ENCODE measurements at regions not wholly inside any gene's neighbourhood (a gene's known extent, or its start where the extent isn't known, plus 50 kb on each side); places are given as distances from the start of the nearest gene placed in this dataset.
A peak's percentile ranks its signal among the peaks of the same experiment; 100 is the strongest.
"Not testable (repeated sequence)": the region's sequence is repeated elsewhere in the genome, so short reads cannot be mapped to it uniquely, and the experiment has no call there.

- Histone ChIP-seq H3K27ac (no peak overlapping the region), H3K27me3 (replicated peaks) (no peaks in the 10 kb centered on the region), H3K36me3 (no peaks in the 10 kb centered on the region), H3K9me3 (replicated peaks) (no peaks in the 10 kb centered on the region), H3K4me1 (replicated peaks) (no peaks in the 10 kb centered on the region), H3K4me3 (no peak overlapping the region)
- DNase-seq (ENCODE audit: low read depth in 1 of 2, low spot score in 2 of 2), result no peak
Observed at GRCh38 chrY:20643055-20643454, 67.5 kb downstream of the EIF1AY start.

DNA sequence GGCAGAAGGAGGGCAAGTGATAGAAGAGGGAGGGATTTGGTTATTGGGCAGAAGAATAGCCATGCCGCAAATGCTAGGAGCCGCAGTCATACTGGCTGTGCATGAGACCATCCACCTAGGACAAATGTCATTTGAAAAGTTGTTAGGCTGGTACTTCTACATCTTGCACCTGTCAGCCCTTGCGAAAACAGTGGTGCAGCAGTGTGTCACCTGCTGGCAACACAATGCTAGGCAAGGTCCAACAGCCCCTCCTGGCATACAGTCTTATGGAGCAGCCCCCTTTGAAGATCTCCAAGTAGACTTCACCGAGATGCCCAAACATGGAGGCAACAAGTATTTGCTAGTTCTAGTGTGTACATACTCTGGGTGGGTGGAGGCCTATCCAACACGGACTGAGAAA, 72.7 kb downstream of the EIF1AY start:
- H3K27ac ChIP-seq, result no peak overlapping the region
- H3K27me3 ChIP-seq (replicated peaks), result no peaks in the 10 kb centered on the region
- H3K36me3 ChIP-seq, result no peaks in the 10 kb centered on the region
- H3K4me1 ChIP-seq (replicated peaks), result no peaks in the 10 kb centered on the region
- no peak overlapping the region for H3K4me3 ChIP-seq
- no peaks in the 10 kb centered on the region for H3K9me3 ChIP-seq (replicated peaks)
- DNase-seq (ENCODE audit: low read depth in 1 of 2, low spot score in 2 of 2), result peak in 1 of 2 experiments; percentile 1

DNA sequence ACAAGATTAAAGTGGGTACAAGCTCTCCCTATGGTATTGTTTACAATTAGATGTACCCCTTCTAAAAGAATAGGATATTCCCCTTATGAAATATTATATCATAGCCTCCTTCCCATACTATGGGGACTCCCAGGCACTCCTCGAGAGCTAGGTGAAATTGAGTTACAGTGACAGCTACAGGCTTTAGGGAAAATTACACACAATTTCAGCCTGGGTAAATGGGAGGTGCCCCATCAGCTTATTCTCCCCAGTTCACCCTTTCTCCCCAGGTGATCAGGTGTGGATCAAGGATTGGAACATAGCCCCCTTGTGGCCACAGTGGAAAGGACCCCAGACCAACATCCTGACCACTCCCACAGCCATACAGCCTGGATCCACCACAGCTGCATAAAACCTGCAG, 73.3 kb downstream of the EIF1AY start:
- H3K9me3 ChIP-seq (replicated peaks); H3K36me3 ChIP-seq; H3K27ac ChIP-seq; H3K4me3 ChIP-seq; H3K4me1 ChIP-seq (replicated peaks); H3K27me3 ChIP-seq (replicated peaks); DNase-seq (ENCODE audit: low read depth in 1 of 2, low spot score in 2 of 2): not testable (repeated sequence)

- no peaks in the 10 kb centered on the region for H3K9me3 ChIP-seq (replicated peaks)
Observed at GRCh38 chrY:20651481-20651880, 75.9 kb downstream of the EIF1AY start.

GRCh38 chrY:20659450-20659849, 83.9 kb downstream of the EIF1AY start:
- DNase-seq (ENCODE audit: low read depth in 1 of 2, low spot score in 2 of 2), result no peak
- H3K27ac ChIP-seq, result no peak overlapping the region
- no peaks in the 10 kb centered on the region for H3K9me3 ChIP-seq (replicated peaks)
- H3K27me3 ChIP-seq (replicated peaks), result no peaks in the 10 kb centered on the region
- H3K4me3 ChIP-seq, result no peak overlapping the region
- H3K4me1 ChIP-seq (replicated peaks), result no peaks in the 10 kb centered on the region
- no peaks in the 10 kb centered on the region for H3K36me3 ChIP-seq

More at GRCh38 chrY:20651481-20651880, 75.9 kb downstream of the EIF1AY start:
- H3K4me1 ChIP-seq (replicated peaks), result no peaks in the 10 kb centered on the region
- H3K27ac ChIP-seq, result no peak overlapping the region
- DNase-seq (ENCODE audit: low read depth in 1 of 2, low spot score in 2 of 2), result no peak
- no peaks in the 10 kb centered on the region for H3K36me3 ChIP-seq
- H3K4me3 ChIP-seq, result no peak overlapping the region
- no peaks in the 10 kb centered on the region for H3K27me3 ChIP-seq (replicated peaks)

GRCh38 chrY:20662204-20662603, 86.6 kb downstream of the EIF1AY start:
- Histone ChIP-seq H3K27ac (no peak overlapping the region), H3K36me3 (no peaks in the 10 kb centered on the region), H3K4me3 (no peak overlapping the region), H3K27me3 (replicated peaks) (no peaks in the 10 kb centered on the region), H3K9me3 (replicated peaks) (no peaks in the 10 kb centered on the region), H3K4me1 (replicated peaks) (no peaks in the 10 kb centered on the region)
- no peak for DNase-seq (ENCODE audit: low read depth in 1 of 2, low spot score in 2 of 2)

GRCh38 chrY:20664196-20664595, 88.6 kb downstream of the EIF1AY start:
- no peak overlapping the region for H3K27ac ChIP-seq
- no peaks in the 10 kb centered on the region for H3K27me3 ChIP-seq (replicated peaks)
- no peak overlapping the region for H3K4me3 ChIP-seq
- H3K9me3 ChIP-seq (replicated peaks), result no peaks in the 10 kb centered on the region
- no peaks in the 10 kb centered on the region for H3K4me1 ChIP-seq (replicated peaks)
- DNase-seq (ENCODE audit: low read depth in 1 of 2, low spot score in 2 of 2), result no peak
- no peaks in the 10 kb centered on the region for H3K36me3 ChIP-seq

- not testable (repeated sequence) for H3K4me1 ChIP-seq (replicated peaks); H3K36me3 ChIP-seq; H3K27ac ChIP-seq; H3K27me3 ChIP-seq (replicated peaks); DNase-seq (ENCODE audit: low read depth in 1 of 2, low spot score in 2 of 2); H3K9me3 ChIP-seq (replicated peaks); H3K4me3 ChIP-seq
Observed at GRCh38 chrY:20665357-20665756, 89.8 kb downstream of the EIF1AY start.

GRCh38 chrY:20681935-20682334, 74.0 kb upstream of the RPS4Y2 start:
- no peaks in the 10 kb centered on the region for H3K4me1 ChIP-seq (replicated peaks)
- H3K27ac ChIP-seq, result no peak overlapping the region
- no peak for DNase-seq (ENCODE audit: low read depth in 1 of 2, low spot score in 2 of 2)
- H3K4me3 ChIP-seq, result no peak overlapping the region
- H3K36me3 ChIP-seq, result no peaks in the 10 kb centered on the region
- no peaks in the 10 kb centered on the region for H3K9me3 ChIP-seq (replicated peaks)
- no peaks in the 10 kb centered on the region for H3K27me3 ChIP-seq (replicated peaks)

DNA sequence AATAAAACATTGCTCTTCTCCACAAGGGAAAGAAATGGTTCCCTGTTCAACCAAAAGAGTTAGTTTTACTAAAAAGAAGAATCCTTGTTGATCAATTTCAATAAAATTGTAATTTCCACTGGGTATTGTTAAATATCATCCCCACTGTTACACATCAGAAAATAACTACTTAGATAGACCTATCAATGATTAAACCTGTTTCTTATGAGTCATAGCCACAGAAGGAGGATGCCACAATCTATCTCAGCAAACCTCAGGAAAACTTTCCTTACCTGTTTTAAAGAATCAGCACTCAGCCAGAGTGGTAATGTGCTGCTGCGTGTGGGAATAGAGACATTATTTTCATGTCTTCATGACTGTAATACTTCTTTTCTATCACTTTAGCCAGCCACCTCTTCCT, 72.5 kb upstream of the RPS4Y2 start:
- no peak for DNase-seq (ENCODE audit: low read depth in 1 of 2, low spot score in 2 of 2)
- Histone ChIP-seq H3K4me1 (replicated peaks) (no peaks in the 10 kb centered on the region), H3K27ac (no peak overlapping the region), H3K27me3 (replicated peaks) (no peaks in the 10 kb centered on the region), H3K9me3 (replicated peaks) (no peaks in the 10 kb centered on the region), H3K36me3 (no peaks in the 10 kb centered on the region), H3K4me3 (no peak overlapping the region)

- no peak for DNase-seq (ENCODE audit: low read depth in 1 of 2, low spot score in 2 of 2)
- no peak overlapping the region for H3K27ac ChIP-seq
Observed at GRCh38 chrY:20686674-20687073, 69.2 kb upstream of the RPS4Y2 start.

More at GRCh38 chrY:20686674-20687073, 69.2 kb upstream of the RPS4Y2 start:
- no peaks in the 10 kb centered on the region for H3K27me3 ChIP-seq (replicated peaks)
- H3K4me3 ChIP-seq, result no peak overlapping the region
- no peaks in the 10 kb centered on the region for H3K4me1 ChIP-seq (replicated peaks)
- H3K36me3 ChIP-seq, result no peaks in the 10 kb centered on the region
- H3K9me3 ChIP-seq (replicated peaks), result no peaks in the 10 kb centered on the region
